Stromal cell of bone marrow (primary cell): ENCODE measurements at regions not wholly inside any gene's neighbourhood (a gene's known extent, or its start where the extent isn't known, plus 50 kb on each side); places are given as distances from the start of the nearest gene placed in this dataset.
"Not testable (repeated sequence)": the region's sequence is repeated elsewhere in the genome, so short reads cannot be mapped to it uniquely, and the experiment has no call there.

ENCODE experiments used
- DNase-seq: peaks from one replicate; pipeline ENCODE4 v3.0.0-alpha.2; 2012; ENCODE audit warnings: low read depth

DNA sequence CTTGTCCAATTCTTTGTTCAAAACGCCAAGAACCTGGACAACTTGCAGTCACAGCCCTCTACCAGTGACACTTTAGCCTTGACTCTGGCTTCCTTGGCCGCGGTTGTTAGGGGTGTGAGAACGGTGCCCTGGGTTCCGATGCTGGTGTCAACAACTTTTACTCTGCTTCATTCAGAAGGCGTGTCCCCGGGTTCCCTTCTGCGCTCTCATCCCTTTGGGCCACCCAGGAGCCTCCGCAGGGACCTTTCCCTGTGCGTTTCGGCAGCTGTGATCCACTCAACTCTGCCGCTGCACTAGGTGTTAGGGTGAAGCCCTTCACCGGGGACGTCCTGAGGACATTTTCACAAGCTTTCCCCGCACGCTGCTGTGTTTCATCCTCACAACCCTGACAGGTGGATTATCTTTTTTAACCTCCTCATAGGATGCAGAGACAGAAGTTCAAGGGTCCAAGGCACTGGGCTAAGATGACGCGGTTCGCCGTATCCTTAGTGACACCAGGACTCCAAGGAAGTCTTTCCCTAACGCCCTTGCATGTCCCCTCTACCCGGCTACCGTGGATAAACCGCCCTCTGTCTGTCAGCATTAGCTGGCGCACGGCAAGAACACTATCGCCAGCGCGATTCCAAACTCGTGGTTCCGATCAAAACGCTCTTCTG is 133.5 kb upstream of the SHH start:
- DNase-seq = no peak

DNA sequence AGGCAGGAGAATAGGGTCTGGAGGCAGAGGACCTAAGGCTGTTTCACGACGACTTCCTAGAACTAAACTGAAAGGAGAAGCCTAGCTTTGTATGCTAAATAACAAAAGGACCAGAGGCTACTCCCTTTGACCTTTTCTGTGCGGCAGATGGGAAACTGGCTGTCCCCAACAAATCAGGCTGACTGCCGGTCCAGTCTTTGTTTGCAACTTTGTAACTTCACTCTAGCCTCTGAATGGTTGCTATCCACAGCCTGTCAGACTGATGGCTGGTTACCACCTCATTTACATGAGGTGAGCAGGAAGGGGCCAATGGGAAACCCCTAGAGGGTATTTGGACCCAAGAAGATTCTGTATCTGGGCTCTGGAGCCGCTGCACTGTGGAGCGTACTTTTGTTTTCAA is 132.6 kb upstream of the SHH start:
- no peak for DNase-seq

DNA sequence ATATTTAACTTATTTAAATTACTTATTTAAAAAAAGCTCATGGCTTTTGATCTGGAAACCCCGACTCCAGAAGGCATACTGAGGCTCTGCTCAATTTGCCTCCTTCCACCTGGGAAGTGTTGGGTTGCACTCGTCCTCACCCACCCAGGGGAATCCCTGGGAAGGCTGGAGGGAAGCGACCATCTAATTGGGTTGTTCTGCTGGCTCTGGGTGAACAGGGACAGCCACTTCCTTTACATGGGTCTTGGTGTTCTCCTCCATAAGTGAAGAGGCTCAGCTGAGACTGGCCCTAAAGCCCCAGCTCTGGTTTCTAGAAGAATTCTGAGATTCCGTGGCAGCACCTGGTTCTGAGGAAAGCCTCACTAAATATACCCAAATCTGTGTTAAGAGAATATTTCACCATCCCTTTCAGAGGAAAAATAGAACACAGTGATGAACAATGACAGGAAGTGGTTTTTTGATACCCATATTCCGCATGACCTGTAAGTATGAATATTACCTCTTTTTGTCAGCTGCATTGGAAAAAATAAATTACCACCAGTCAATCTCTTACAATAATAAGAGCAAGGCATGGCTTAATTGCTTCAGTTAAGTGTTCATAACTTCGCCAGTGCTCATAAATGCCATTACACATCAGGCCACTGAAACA is 131.1 kb upstream of the SHH start:
- DNase-seq = no peak

DNA sequence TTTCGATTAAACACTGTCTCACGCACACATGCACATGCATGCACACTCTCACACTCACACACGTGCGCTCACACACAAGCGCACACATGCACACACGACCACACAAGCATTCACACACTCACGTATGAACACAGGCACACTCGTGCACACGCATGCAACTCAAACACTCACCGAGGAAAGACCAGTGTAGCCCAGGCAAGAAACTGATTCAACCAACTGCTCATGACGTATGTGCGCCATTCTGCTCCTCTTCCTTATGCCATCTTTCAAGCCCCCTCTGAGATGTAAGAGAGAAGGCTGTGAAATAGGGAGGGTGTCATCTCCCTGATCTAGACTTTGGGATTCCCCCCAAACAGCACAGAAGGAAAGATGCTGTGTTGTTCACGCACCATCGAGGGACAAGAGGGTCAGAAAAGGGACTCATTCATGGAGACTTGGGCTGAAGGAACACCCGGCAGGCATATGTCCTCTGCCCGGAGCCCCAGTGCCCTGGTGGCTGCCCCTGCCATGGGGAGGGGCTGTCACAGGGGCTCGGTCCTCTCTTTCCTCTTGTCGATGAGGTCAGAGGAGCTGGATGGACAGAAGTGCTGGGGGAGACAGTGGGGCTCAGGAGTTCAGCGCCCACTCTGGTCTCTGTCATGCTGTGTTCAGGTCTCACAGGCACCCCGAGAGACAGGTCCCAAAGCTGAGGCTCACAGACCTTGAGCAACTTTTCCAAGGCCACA is 130.1 kb upstream of the SHH start:
- DNase-seq = no peak

DNA sequence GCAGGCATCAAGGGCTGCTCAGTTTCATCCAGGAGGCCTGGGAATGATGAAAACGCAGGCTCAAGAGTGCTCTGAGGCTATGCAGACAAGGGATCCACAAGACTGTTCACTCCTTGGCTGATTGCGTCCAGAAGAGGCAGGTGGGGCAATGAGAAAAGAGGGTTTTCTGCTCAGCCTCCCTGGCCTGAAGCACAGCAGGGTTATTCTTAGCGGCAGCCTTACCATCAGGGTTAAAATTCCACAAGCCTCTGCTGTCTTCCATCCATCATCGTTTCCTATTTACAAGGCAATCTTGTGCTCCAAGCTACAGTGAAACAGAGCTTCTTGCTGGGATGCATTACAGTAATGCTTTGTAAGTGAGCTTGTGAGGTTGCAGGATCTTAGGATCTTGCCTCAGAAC is 129.4 kb upstream of the SHH start:
- no peak for DNase-seq

DNA sequence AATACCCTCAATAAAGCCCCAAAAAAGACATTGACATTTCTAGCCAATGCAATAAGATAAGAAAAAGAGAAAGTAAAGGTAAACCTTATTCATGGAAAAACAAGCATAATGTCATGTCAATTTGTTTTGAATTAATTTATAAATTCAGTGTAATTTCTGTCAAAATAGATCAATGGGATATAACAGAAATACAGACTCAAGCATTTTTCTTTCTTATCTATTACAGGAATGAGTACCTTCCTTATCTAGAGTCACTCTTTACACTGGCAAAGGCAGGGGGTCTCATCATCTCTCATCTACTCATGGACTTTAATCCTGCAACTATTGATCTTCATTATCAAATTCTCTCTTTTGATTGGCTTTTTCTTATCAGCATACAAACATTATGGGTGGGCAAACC is 127.1 kb upstream of the SHH start:
- no peak for DNase-seq

DNA sequence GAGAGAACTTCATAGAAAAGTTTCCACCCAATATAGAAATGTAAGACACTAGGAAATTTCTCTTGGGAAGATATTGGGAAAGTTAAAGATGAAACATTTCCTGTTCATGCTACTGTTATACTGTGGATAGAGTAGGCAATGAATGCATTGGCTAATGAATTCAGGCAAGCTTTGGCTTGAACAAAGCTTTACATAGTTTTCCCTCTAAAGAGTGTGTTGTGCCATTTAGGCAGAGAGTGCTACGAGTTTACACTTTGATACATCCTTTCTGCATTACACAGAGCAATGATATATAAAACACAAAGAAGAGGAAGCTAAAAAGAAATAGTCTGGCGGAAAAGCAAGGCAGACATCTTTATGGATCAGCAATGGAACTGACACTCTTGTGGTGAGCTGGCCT is 125.9 kb upstream of the SHH start:
- DNase-seq = no peak

DNA sequence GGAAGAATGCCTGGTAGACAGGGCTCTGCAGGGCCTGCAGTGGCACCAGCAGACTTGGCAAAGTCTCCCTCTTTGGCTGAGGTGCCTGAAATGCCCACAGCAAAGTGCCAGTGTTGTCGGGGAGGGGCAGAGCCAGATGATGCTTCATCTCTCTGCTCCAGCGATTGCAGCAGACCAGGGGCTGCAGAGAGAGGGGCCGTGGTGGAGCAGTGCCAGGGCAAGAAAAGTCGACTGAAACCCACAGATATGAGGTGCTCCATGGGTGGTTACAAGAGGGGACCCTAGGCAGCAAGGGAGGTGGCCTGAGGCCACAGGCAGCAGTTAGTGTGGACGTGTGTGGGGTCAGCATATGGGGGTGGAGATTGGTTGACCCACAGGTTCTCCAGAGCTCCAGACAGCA is 123.5 kb upstream of the SHH start:
- no peak for DNase-seq

DNA sequence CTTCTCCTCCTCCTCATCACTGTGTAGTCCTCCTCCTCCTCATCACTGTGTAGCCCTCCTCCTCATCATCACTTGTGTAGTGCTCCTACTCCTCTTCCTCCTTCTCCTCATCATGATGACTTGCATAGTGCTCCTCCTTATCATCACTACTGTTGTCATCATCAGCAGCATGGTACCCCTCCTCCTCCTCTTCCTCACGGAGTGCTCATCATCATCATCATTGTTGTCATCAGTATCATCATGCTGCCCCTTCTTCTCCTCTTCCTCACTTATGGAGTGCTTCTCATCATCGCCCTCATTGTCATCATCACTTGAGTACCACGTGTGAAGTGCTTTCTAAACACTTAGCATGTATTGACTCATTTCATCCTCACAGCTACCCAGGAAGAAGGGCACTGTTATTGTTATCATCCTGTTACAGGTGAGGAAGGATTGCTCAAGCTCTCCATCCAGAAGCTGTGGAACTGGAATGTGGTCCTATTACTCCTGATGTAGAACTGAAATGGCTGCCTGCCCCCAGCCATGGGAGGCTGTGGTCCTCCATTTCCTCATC is 122.8 kb upstream of the SHH start:
- no peak for DNase-seq

DNA sequence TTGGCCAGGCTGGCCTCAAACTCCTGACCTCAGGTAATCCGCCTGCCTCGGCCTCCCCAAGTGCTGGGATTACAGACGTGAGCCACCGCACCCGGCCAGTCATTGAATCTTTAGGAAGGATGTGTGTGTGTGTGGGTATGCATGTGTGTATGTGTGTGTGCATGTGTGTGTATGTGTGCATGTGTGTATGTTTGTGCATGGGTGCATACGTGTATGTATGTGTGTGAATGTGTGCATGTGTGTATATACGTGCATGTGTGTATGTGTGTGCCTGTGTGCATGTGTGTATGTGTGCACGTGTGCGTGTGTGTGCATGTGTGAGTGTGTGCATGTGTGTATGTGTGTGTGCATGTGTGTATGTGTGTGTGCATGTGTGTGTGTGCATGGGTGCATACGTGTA is 120.1 kb upstream of the SHH start:
- DNase-seq = not testable (repeated sequence)

DNA sequence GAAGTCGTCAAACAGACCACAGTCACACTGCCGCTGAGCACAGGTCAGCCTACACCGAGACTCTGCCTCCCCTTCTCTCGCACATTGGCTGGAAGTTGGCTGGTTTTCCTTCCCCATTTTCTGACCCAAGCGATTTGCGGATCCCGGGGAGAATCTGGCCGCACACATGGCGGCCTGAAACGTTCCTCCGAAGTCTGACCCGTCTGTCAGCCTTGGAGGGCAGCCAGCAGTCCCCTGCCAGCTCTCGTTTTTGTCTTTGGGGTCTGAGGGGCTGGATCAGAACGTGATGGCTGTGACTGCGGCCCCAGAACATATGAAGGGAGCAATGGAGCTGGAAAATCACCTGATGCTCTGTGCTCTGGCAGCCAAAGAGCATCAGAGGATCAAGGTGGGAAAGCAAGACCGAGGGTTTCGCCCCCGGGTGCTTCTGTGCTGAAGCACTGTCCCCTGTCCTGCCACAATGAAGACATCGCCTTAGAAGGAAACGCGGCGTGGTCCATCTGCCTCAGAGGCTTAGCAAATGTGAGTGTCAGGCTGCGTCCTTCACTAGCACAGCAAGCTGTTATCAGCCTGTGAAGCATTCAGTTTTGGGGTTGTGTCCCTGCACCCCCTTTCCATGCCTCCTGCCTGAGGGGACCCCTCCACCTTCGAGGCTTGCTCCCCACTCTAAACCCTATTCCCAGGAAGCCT is 119.3 kb upstream of the SHH start:
- DNase-seq = no peak

DNA sequence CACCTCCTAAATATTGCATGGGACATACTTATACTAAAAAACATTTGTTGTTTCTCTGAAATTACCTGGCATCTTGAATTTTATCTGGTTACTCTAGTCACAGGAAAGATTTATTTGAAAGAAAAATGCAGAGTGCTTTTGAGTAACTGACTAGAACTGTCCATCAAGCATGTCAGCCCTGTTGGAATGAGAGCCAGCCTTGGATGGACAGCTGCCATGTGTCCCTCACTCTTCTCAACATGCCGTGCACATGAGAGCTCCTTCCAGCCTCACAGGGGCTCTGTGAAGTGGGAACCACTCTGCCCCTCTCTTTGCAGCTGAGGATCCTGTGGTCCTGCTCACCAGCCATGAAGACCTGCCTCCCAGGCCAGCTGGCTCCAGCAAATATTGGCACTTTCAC is 118.3 kb upstream of the SHH start:
- DNase-seq = no peak

DNA sequence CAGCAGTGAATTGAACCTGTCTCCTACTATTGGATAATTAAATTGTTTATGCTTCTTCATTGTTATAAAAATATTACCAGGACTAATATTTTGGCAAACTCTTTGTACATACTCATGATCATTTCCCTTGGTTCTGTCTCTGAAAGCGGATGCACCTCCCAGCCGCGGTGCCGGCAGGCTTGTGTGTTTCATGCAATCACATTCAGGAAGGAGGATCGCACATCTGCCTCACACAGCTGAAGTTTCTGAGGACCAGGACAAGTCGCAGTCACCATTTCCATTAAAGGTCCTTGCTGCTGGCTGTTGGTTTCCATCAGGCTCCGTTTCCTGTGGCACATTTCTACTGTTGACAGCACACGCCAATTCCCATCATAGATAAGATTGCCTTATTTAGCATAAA is 117.8 kb upstream of the SHH start:
- DNase-seq = no peak

DNA sequence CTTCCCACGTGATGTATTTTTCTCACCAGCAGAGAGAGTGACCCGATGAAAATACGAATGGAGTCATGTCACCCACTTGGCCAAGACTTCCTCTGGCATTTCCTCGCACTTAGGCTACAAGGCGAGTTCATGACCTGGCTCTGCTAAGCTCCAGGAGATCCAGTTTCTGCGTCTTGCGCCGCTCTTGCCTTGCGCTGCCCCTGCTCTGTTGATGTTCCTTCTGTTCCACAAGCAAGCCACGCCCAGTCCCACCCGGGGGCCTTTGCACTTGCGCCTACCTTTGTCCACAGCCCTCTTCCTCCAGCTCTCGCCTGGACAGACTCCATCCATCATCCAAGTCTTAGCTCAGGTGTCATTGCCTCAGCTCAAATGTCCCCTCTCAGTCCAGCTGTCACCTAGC is 116.3 kb upstream of the SHH start:
- DNase-seq = no peak

DNA sequence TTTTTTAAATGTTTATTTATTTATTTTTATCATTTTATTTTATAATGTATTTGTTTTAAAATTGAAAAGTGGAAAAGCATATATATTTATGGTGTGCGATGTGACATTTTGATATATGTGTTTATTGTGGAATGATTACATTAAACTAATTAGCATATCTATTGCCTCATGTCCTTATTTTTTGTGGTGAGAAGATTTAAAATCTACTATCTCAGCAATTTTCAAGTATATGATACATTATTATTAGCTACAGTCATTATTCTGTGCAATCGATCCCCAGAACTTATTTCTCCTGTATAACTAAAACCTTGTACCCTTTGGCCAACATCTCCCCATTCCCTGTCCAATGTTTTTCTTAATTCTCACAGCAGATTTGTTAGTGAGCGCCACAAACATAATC is 115.6 kb upstream of the SHH start:
- no peak for DNase-seq

DNA sequence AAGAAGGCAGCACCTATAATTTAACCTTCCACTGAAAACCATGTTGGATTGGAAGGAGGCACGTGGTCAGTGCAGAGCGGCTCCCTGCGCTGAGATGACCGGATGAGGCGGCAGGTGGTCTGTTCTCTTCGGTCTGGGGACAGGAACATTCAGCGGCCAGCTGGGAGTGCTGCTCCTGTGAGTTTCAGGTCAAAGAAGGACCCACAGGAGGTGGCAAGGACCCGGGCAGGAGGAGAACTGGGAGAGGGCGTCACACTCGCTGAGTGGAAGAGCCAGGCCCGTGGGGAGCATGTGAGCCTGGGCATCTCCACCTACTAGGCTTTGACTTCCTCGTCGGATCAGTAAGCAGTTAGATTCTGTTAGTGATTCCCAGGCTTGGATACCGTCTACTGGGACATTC is 113.4 kb upstream of the SHH start:
- no peak for DNase-seq

DNA sequence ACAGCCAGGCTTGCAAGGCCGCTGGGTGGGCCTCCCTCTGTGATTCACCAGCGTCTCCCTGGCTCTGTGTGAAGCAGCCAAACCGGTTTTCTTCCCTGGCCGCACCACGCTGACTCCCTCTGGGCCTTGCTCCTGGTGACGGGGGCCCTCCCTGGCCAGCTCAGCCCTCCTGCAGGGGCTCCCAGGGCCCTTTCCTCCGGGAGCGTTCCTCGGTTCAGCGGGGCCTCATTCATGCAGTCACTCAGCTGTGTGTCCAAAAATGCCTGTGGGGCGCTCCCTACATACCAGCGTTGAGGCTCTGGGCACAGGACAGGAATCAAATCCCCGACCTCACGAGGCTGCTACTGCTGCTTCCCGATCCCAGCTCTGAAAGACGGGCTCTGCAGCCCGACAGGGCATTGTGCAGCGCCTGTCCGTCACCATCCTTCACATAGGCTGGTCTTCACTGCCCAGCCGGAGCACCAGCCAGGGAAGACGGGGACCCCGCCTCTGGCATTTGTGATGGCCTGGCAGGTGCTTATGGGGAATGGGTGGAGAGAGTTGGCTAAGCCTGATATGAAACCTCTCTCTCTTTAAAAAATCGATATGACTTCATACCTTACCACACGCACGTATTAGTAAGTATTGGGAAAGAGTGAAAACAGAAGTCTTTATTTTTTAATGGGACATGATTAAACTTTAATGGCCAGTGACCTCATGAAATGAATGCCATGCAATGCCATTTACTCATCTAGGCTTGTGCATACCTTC is 110.0 kb upstream of the SHH start:
- DNase-seq = no peak

DNA sequence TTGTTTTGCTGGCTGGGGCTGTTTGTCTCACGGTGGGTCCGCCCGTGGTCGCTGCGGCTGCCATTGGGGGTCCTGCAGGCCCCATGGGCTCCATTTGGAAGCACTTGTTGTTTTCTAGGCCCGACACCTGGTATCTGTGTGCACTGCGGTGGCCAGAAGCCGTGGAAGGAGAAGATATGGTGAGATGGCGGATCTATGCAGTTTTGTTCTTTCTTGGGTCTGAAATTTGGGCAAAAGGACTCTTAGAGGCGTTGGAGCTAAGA is 109.5 kb upstream of the SHH start:
- no peak for DNase-seq

DNA sequence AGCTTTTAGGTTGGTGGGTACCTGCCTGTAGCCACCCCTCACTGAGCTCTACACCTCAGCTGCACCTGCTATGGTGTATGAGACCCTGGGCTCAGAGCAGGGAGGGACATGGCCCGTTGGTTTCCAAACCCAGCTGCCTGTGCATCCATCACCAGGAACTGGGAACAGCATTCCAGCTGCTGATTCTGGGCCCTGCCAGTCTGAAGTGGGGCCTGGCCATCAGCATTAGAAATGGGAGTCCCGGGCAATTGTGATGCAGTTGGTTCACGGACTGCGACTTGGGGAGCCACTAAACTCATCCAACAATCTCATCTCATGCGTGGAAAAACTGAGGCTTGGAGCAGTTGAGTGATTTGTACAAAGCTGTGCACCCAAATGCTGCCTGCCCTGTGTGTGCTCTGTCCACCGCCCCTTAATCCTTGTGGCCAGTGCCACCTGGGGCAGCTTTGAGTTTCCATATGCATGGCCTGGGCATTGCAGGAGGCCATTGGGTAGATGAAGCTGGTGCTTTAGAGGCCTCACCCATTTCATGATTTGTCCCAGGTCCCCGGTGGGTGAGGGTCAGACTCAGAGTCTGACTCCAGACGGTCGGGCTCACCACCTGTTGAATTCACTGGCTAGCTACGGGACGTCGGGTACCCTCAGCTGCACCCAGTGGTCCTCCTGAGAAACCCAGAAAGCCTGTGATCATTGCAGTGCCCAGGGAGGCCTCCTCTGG is 109.0 kb upstream of the SHH start:
- DNase-seq = no peak

DNA sequence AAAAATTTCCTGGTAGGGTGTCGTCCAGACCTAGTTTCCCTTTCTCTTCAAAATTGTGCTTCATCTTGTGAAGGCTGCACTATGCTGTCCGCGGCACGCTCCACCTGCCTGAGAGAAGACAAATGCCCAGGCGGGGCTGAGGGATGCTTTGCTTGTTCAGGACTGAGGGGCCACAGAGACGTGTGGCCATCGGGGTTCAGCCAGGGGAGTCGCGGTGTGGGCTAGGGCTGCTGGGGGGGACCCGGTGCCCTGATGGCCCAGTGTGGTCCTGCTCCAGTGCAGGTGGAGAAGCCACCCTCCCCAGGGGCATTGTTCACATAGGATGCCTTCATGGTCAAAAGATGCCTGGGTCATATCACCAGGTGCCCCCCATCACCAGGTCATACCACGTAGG is 107.8 kb upstream of the SHH start:
- no peak for DNase-seq

DNA sequence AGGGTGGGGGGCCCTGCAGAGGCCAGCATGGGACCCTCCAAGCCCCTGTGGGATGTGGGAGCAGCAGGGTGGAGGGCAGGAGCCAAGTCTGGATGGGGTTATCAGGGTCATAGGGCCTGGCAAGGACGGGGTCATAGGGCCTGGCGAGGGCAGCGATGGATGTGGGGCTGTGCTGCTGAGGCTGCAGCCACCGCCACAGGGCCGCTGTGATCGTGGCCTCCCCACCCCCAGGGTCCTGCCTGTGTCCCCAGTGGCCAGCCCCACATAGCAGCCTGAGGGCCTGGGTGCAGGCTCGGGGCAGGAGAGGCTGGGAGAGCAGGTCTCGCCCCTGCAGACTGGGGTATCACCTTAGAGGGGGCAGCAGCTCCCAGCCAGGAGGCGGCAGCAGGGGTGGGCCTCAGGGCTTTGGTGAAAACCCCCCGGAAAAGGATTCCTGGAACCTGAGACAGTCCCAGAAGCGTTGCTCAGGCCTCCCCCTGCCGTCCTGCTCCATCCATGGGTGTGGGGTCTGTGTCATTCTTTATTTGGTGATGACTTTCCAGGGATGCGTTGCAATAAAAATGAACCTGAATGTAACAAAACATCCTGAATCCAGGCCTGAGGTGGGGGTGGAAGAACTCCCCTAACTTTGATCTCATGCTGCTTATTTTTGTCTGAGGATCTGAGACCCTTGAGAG is 107.3 kb upstream of the SHH start:
- DNase-seq = no peak
